GM23248 (cell line): ENCODE measurements at regions not wholly inside any gene's neighbourhood (a gene's known extent, or its start where the extent isn't known, plus 50 kb on each side); places are given as distances from the start of the nearest gene placed in this dataset.

Experiments used
- EZH2 ChIP-seq: fragments of 200-600 bp; sonication (generic); IDR thresholded peaks from 2 replicates; pipeline ENCODE4 v1.6.1; 2018; ENCODE audit warnings: antibody characterized with exemption, mild to moderate bottlenecking; ENCODE audit not compliant: insufficient read depth, poor library complexity, severe bottlenecking
- EZH2phosphoT487 ChIP-seq: fragments of 200-600 bp; sonication (generic); IDR thresholded peaks from 2 replicates; pipeline ENCODE4 v1.6.1; 2018; ENCODE audit warnings: antibody characterized with exemption, moderate library complexity, mild to moderate bottlenecking, low read depth; ENCODE audit not compliant: insufficient read depth

- no peak for TF ChIP-seq EZH2
- no peak for TF ChIP-seq EZH2phosphoT487
These were observed 159.8 kb upstream of the FERMT1 start for GRCh38 chr20:6282642-6283041.
